ENCODE measurements at regions not wholly inside any gene's neighbourhood (a gene's known extent, or its start where the extent isn't known, plus 50 kb on each side); places are given as distances from the start of the nearest gene placed in this dataset.
"Not testable (repeated sequence)": the region's sequence is repeated elsewhere in the genome, so short reads cannot be mapped to it uniquely, and the experiment has no call there.

- TF ChIP-seq, protein P1, sequence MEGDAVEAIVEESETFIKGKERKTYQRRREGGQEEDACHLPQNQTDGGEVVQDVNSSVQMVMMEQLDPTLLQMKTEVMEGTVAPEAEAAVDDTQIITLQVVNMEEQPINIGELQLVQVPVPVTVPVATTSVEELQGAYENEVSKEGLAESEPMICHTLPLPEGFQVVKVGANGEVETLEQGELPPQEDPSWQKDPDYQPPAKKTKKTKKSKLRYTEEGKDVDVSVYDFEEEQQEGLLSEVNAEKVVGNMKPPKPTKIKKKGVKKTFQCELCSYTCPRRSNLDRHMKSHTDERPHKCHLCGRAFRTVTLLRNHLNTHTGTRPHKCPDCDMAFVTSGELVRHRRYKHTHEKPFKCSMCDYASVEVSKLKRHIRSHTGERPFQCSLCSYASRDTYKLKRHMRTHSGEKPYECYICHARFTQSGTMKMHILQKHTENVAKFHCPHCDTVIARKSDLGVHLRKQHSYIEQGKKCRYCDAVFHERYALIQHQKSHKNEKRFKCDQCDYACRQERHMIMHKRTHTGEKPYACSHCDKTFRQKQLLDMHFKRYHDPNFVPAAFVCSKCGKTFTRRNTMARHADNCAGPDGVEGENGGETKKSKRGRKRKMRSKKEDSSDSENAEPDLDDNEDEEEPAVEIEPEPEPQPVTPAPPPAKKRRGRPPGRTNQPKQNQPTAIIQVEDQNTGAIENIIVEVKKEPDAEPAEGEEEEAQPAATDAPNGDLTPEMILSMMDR (IDR thresholded peaks at IDR 0.05; ENCODE audit: low read depth, low read length, missing control alignments), result no peak
- no peak overlapping the region for H3K4me3 ChIP-seq (replicated peaks; ENCODE audit: low read depth, low read length)
- DNase-seq (ENCODE audit: extremely low read depth, low read depth), result no peak
Measured at GRCh38 chr6:155801046-155801445, 345.4 kb upstream of the NOX3 start.

DNA sequence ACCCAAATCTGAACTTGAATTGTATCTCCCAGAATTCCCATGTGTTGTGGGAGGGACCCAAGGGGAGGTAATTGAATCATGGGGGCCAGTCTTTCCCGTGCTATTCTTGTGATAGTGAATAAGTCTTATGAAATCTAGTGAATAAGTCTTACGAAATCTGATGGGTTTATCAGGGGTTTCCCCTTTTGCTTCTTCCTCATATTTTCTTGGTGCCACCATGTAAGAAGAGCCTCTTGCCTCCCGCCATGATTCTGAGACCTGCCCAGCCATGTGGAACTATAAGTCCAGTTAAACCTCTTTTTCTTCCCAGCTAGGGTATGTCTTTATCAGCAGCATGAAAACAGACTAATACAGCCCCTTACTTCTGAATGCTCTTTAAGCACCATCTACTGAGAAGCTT, 343.2 kb upstream of the NOX3 start:
- not testable (repeated sequence) for DNase-seq (ENCODE audit: extremely low read depth, low read depth)

DNA sequence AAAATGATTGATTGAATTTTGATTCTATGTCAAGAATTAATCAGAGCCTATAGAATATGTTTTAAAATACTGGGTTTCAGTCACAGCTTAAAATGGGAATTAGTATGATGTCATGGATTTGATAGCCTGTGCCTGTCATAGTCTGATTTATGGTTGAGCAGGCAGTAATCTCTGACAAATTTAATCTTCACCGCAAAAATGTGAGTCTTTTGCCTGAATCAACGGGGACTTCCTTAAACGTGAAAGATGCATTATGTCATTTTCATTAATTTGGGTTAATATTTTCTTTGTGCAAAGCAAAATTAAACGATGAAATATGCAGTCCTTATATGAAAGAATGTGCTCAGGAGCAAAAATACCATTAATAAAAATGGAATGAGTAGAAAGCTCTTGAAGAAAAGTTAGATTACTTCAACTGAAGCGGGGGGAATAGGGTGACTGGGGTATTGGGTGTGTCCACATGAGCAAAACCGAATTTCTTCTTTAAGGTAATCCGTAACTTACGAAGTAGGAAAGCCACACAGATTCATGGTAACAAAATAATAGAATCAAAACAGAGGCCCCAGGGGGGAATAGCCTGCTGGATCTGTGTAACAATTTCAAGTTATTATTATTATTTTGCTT, 339.6 kb upstream of the NOX3 start:
- DNase-seq (ENCODE audit: extremely low read depth, low read depth), result no peak
- H3K4me3 ChIP-seq (replicated peaks; ENCODE audit: low read depth, low read length), result no peak overlapping the region
- TF ChIP-seq, protein P1 (IDR thresholded peaks at IDR 0.05; ENCODE audit: low read depth, low read length, missing control alignments), result no peak

More for the DNA sequence above, 343.2 kb upstream of the NOX3 start:
- H3K4me3 ChIP-seq (replicated peaks; ENCODE audit: low read depth, low read length), result not testable (repeated sequence)

- H3K4me3 ChIP-seq (replicated peaks; ENCODE audit: low read depth, low read length), result no peak overlapping the region
- no peak for DNase-seq (ENCODE audit: extremely low read depth, low read depth)
- TF ChIP-seq, protein P1 (IDR thresholded peaks at IDR 0.05; ENCODE audit: low read depth, low read length, missing control alignments), result no peak
Measured at GRCh38 chr6:155791891-155792290, 336.3 kb upstream of the NOX3 start.

DNA sequence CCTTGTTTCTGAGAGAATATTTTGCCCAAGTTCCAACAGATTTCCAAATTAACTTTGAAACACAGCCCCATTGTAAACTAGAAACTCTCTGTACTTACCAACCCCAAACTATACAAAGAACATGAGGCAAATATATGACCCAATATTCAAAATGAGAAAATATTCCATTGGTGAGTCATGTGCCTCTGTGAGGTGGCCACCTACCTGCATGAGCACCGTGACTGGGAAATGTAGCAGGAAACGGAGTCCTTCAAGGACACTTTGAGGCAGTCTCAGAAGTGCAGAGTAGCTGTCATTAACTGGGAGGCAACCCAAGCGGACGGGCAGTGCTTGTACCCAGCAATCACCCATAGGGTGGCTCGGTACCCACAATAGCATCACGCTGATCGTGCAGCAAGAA, 335.5 kb upstream of the NOX3 start:
- no peak for DNase-seq (ENCODE audit: extremely low read depth, low read depth)
- TF ChIP-seq, protein P1 (IDR thresholded peaks at IDR 0.05; ENCODE audit: low read depth, low read length, missing control alignments), result no peak
- no peak overlapping the region for H3K4me3 ChIP-seq (replicated peaks; ENCODE audit: low read depth, low read length)

DNA sequence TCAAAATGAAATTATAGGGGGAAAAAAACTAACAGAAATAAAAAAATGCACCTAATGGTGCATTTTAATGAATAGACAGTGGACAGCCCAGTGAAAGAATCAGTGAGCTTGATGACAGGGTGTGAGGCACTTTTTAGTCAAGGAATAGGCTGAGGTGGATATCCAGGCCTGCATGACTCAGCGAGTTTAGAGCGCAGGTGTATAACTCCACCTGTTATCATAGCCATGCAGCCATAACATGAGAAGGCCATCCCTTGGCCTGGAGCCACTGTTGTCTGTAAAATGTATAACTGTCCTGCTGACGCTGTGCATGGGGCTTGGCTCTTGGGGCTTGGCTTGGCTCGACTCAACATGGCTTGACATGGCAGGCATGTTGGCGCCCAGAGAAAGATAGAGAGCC, 331.5 kb upstream of the NOX3 start:
- no peak overlapping the region for H3K4me3 ChIP-seq (replicated peaks; ENCODE audit: low read depth, low read length)
- DNase-seq (ENCODE audit: extremely low read depth, low read depth), result no peak
- TF ChIP-seq, protein P1 (IDR thresholded peaks at IDR 0.05; ENCODE audit: low read depth, low read length, missing control alignments), result no peak

- H3K4me3 ChIP-seq (replicated peaks; ENCODE audit: low read depth, low read length), result no peak overlapping the region
- no peak for DNase-seq (ENCODE audit: extremely low read depth, low read depth)
- TF ChIP-seq, protein P1 (IDR thresholded peaks at IDR 0.05; ENCODE audit: low read depth, low read length, missing control alignments), result no peak
Measured at GRCh38 chr6:155786528-155786927, 330.9 kb upstream of the NOX3 start.
